HFF-Myc (cell line): ENCODE measurements at regions not wholly inside any gene's neighbourhood (a gene's known extent, or its start where the extent isn't known, plus 50 kb on each side); places are given as distances from the start of the nearest gene placed in this dataset.

Experiments used
- DNase-seq: peaks from one replicate; pipeline ENCODE4 v3.0.0-alpha.2; 2011; ENCODE audit warnings: low read depth; ENCODE audit errors: extremely low read depth
- H3K4me3 ChIP-seq: replicated peaks from 2 replicates; pipeline ENCODE4 v1.5.1; 2011; ENCODE audit warnings: low read depth, mild to moderate bottlenecking, control low read depth, low read length
- CTCF ChIP-seq: IDR thresholded peaks from 2 replicates; pipeline ENCODE4 v1.5.1; 2012; ENCODE audit warnings: mild to moderate bottlenecking, low read depth, low read length, control low read depth; ENCODE audit errors: missing control alignments

- H3K4me3 ChIP-seq = no peak overlapping the region
- no peak for TF ChIP-seq CTCF
- DNase-seq = no peak
Observed at GRCh38 chr6:87917886-87918285, 129.8 kb upstream of the SPACA1 start.

GRCh38 chr6:87916446-87916845, 131.2 kb upstream of the SPACA1 start:
- DNase-seq = no peak
- no peak for TF ChIP-seq CTCF
- no peak overlapping the region for H3K4me3 ChIP-seq

- no peak for TF ChIP-seq CTCF
- H3K4me3 ChIP-seq = no peak overlapping the region
- DNase-seq = no peak
Observed at GRCh38 chr6:87914637-87915395, 132.8 kb upstream of the SPACA1 start.

GRCh38 chr6:87913974-87914373, 133.7 kb upstream of the SPACA1 start:
- no peak for TF ChIP-seq CTCF
- no peak overlapping the region for H3K4me3 ChIP-seq
- no peak for DNase-seq

GRCh38 chr6:87912102-87912501, 135.5 kb upstream of the SPACA1 start:
- no peak overlapping the region for H3K4me3 ChIP-seq
- TF ChIP-seq CTCF = no peak
- no peak for DNase-seq

GRCh38 chr6:87909849-87910248, 137.8 kb upstream of the SPACA1 start:
- no peak for DNase-seq
- no peak overlapping the region for H3K4me3 ChIP-seq
- TF ChIP-seq CTCF = no peak
